NCI-H510A treated with DMSO at 0.1 percent for 48 hours (cell line): ENCODE measurements at regions not wholly inside any gene's neighbourhood (a gene's known extent, or its start where the extent isn't known, plus 50 kb on each side); places are given as distances from the start of the nearest gene placed in this dataset.

Experiments
- DNase-seq: peaks from one replicate; lab custom pipeline; 2025; lab: John Stamatoyannopoulos, UW

DNA sequence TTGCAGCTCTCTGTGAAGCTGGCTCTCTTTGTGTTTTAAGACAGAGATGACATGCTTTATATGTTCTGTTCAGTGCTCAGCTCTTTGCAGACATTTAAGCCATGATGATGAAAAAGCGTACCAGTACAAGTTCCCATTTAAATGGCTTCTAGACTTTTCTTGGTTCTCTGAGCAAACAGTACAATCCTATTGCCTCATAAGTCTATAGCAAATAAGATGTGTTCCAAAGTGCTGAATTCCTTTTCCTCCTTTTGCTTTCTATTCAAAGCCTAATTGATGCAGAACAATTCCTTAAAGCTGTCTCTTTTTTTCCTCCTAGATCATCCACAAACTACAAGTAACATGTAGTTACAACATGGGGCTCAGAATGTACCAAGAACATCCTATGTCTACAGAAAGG lies 168.8 kb upstream of the SPATS2L start:
- no peak for DNase-seq

DNA sequence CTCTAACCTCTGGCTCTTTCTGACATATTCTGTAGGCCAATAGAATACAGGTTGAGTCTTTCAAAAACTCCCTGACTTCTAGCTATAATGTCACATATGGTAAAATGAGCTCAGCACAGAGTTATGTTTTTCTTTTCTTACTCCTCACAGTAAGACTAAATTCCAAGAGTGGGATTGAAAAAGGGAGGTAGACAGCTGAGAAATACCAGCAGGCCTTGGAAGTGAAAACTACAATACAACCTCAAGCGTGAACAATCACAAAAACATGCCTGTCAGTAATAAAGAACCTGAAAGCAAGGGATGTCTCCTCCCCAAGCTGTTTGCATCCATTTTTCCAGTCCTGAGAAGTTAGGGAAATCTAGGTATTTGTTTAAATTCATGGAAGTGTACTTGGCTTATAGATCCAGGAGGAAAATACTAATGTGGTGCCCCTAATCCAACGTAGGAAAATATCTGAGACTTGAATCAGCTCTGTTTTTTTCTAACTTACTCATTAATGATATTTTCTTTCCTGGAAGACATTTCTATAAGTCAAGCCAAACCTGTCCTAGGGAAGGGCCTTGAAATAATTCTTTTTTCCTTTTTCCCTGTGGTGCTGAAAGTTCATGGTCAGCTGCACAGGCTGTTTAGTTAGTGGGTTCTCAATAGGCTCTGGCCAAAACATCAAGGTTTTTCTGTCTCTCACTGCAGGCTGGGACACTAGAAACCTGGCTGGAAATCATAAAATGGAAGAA lies 167.9 kb upstream of the SPATS2L start:
- DNase-seq, result no peak

DNA sequence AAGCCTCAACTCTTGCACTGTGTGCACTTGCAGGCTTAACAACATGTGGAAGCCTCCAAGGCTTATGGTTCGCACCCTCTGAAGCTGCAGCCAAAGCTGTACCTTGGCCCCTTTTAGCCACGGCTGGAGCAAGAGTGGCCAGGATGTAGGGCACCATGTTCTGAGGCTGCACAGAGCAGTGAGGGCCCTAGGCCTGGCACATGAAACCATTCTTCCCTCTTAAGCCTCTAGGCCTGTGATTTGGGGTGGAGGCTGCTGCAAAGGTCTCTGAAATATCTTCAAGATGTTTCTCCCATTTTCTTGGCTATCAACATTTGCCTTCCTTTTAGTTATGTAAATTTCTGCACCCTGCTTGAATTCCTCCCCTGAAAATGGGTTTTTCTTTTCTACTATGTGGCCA lies 161.9 kb upstream of the SPATS2L start:
- DNase-seq, result no peak

DNA sequence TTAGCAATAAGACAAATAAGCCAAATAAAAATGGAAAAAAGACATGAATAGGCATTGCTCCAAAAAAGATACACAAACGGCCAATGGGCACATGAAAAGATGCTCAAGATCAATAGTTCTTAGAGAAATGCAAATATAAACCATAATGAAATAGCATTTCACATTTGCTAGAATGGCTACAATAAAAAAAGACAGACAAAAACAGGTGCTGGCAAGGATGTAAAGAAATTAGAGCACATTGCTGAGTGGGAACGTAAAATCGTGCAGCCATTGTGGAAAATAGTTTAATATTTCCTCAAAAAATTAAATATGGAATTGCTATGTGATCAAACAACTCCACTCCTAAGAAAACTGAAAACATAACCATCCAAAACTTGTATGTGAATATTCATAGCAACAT lies 160.0 kb upstream of the SPATS2L start:
- no peak for DNase-seq

DNA sequence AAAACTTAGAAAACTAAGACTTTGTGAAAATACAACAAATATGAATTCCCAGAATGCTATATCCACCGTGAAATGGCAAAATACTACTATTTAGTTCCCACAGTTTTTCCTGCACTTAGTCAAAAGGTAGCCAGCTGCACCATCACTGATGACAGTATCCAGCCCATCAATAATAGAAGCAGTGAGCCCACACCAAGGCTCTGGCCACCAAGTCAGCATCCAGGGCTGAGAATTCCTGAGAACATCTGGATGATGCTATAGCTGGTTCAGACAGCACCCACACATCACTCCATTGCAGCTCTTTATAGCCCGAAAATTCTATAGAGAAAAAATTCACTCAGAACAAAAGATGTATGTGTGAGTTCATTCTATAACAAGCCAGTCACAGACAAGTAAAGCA lies 159.1 kb upstream of the SPATS2L start:
- DNase-seq, result no peak

DNA sequence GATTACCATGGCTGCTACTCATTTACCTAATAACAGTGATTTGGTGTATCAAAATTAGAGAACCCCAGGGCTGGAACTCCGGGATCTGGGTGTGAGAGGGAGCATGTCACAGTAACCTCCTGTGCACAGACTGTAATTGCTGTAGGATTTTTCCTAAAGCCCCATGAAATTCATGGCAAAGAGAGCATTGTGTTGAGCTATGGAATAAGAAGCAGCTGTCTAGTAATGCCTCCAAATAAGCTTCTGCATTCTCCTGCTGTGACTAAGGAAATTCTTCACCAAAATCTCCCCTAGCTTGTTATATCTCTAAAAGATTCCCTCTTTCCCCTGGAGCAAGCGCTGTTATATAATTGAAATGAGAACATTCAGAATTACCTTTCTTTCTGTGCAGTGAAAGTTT lies 158.1 kb upstream of the SPATS2L start:
- DNase-seq, result no peak

DNA sequence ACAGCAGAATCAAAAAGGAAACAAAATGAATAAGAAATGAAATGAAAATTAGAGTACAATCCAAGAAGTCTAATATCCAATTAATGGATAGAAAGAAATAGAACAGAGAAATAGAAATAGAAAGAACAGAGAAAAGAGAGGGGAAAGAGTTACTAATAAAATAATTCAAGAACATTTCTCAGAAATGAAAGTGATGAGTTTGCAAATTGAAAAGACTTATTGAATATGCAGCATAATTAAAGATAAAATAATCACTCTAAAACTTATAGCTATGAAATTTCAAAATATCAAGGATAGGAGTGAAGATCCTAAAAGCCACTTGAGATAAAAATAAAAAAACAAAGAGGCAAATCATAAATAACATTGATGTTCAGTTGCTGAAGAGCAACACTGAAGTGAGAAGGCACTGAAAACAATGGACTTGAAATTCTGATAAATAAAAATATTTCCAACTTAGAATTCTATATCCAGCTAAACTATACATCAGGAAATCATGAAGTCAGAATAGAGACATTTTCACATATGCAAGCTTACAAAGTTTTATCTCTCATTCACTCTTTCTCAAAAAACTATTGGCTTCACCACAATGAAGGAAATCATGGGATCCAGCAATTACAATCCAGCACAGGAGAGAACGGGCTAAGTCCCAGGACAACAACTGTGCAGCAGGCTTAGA lies 155.9 kb upstream of the SPATS2L start:
- no peak for DNase-seq

DNA sequence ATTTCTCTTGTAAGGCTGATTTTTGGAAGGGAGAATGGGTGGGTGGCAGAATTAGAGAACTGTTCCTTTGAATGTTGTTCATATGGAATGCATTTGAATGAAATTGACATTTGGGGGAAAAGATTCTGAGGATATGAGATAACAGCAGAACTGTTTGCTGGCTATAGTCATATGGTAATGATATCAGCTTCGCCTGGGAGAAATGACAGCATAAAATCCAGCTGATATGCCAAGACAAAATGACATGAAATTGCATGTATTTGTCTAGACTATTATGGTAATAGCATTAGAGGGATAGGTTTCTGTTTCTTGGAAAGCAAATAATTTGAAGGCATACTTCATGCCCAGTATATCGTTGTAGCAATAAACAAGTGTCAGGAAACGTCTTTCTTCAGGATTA lies 150.8 kb upstream of the SPATS2L start:
- DNase-seq, result no peak

DNA sequence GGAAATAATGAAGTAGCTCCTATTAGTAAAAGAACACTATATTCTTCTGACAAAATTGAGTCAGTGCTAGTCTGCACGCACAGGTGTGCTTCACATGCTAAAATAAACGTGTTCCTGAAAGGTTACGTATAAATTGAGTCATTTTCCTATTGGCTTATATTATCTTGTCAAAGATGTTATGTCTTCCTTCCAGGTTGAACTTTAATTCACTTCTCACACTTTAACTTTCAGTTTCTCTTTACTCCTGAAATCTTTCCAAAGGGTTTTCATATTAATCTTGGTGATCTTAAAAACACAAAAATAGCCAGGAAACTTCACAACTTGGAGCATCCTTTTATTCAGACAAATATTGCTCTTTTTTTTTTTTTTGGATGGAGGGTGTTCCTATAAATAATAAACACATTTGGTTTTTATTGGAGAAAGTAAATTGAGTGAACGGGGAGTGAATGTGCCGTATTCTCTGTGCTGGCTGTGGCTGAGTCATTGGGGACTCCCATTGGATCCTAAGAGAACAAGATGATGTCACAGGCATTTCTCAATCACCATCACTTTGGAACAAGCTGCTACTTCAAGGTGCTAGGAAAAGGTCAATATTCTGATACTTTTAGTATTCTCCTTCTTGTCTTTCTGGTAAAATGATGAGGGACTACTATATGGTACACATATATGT lies 150.2 kb upstream of the SPATS2L start:
- no peak for DNase-seq

DNA sequence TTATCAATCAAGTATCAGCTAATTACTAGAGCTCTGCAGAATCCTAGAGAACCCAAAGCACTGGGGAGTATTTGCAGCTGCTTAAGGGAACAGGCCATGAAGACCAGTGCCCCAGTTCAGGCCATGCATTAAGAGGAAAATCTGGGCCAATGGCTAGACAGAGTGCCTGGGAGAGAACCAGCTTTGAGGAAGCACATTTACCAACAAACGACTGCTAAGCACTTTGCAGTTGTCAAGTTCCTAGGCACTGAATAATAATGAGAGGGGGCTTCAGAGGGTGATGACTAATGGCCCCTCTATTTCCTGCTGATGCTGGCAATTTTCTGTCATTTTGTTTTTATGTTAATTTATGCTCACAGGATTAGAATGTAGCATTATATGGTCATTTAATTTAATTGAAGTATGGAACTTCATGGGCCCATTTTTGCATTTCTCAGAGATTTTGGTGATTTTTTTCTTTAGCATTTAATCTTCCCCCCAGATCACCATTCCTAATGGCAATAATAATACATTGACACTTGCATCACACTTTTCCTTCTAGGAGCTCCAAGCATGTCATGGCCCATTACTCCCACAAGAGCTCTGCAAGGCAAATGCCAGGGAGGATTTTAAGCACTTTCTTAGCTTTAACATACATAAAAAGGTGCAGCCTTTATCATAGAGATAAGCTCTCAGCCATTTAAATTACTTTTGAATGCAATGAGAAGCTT lies 147.7 kb upstream of the SPATS2L start:
- DNase-seq, result no peak

DNA sequence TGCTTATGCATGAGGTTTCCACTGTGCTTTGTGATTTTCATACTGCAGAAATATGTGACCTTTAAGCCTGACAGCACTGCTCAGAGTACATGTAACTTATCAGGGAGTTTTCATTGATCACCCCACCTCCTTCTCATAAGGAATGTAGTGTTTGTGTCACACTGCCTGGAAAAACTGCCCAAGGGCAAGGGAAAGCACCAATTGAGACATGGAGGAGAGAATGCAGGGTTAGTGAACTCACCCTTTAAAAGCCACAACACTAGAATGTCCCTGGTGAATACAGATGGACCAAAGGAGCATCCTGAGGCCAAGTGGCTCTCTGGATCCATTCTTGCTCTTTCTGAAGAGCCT lies 147.2 kb upstream of the SPATS2L start:
- no peak for DNase-seq

DNA sequence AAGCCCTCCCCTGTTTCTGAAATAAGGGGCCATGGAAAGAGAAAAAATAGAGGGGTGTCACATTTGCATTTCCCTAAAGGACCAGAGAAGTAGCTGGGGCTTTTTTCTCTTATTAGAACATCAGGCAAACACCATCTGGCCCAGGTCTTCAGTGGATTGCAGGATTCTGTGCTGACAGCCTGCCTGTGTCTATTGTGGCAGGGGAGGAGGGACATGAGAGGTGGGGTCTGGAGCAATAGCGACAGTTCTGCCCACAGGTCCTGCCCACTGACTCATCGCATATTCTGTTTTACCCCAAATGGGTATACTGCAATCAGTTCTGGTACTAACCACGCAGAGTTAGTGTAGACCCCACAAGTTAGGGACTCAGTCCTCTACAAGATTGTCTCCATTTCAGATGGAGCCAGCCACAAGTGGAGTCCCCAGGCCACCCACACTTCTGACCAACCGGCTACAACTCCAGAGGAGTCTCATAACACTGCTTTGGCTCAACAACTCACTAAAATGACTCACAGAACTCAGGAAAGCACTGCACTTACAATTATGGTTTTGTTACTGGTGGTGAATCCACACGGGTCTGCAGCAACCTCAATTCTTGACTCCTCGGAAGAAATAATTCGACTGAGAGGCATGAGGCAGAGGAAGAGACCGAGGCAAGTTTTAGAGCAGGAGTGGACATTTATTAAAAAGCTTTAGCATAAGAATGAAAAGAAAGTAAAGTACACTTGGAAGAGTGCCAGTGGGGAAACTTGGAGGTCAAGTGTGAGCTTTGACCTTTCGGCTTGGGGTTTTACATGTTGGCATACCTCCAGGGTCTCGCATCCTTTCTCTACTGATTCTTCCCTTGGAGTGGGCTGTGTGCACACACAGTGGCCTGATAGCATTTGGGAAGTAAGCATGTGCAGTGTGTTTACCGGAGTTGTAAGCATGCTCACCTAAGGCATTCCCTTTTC lies 146.4 kb upstream of the SPATS2L start:
- DNase-seq, result no peak

DNA sequence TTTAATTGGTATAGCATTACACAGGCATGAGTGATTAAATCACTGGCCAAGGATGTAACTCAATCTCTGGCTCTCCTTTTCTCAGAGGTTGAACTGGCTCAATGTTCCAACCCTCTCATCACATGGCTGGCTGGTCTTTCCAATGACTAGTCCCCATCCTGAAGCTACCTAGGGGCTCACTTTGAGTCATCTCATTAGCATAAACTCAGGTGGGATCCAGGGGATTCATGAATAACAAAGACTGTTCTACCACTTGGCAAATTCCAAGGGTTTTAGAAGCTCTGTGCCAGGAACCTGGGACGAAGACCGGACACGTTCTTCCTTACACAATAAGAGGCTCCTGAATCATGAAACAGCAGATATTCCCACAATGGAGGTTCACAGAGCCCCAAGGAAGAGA lies 145.0 kb upstream of the SPATS2L start:
- DNase-seq, result no peak

DNA sequence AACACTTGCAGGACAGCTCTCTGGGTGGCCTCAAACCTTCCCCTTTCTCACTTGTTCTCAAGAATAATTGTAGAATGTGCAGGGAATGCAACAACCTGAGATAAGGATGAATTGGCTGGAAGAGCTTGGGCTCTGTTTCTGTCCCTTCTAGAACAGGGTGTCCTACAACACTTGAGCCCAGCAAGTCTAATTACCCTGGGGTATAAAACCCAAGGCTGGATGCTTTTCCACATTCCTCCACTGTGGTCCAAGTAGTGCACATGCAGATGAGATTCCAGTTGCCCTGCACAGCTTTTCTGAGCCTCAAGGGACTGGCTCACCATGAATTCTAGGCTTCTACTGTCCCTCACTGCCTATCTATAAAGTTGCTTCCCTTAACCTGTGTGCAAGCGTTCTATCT lies 140.8 kb upstream of the SPATS2L start:
- DNase-seq, result no peak

DNA sequence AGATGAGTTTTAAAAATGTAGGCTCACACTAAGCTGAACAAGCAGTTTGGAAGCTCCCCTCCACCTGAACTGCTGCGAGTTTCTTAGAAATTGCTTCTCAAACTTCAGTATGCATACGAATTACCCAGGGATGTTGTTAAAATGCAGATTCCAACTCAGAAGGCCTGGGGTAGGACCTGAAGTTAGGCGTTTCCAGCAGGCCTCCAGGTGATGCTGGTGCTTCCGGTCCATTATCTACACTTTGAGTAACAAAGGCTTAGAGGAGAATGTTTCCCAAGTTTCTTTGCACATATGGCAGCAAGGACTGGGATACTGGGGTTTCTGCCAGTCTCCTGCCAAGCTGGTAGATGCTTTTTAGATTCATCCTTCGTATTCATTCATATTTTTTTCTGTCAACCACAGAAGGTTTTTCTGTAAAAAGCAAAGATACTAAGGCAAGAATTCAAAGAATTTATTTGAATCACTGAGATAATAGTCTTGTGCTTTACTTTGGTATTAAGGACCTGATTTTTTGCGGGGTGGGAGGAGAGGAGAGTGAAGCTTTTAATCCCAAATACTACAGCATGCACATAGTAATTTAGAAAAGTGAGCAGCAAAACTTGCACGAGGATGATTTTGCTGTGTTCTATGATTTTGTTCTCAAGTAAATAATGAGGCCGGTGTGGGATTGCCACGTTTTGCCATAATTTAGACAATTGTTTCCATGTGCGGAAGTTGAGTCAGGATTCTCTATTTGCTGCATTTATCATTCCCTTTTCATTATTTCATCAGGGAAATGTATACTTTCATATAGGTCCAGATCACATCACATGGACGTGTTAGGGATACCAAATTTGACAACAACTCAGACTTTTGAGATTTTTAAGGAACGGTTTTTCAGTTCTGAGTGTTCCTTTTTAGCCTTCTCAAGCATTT lies 137.6 kb upstream of the SPATS2L start:
- no peak for DNase-seq

DNA sequence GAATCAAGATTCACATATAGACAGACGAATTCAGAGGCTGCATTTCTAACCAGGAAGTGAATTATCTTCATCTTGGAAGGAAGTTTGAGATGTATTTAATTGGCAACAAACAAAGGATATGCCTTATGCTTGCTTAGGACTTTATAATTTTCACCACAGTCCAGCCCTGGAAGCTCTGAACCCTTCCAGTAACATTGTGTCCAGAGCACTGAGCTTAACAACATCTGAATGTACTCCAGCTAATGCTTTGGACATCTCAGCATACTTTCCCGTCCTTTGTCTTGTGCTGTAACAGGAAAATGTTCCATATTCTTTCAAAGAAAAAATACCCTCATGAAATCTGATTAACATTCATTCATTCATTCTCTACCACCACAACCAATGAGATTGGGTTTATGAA lies 136.3 kb upstream of the SPATS2L start:
- DNase-seq, result no peak

DNA sequence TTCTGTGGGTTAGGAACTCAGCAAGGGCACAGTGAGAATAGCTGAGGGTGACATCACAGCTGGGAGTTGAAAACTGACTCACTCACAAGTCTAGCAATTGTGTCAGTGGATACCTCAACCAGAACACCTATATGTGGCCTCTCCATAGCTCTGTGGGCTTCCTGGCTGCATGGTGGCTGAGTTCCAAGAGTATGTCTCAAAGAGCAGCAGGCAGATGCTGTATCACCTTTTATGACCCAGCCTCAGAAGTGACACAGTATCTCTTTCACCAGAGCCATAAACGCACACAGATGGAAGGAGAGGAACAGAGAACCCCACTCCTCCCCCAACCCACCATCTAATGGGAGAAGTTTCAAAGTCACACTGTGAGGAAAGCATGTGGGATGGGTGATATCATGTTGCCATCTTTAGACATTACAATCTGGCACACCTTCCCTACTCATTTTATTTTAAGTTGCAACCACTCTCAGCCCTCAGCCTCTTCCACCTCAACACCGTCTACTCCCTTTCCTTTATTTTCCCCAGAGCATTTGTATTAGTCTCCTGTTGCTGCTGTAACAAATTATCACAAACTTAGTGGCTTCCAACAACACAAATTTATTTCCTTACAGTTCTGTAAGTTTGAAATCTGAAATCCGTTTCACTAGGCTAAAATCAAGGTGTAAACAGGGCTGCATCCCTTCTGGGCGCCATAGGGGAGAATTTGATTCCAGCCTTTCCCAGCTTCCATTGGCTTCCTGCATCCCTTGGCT lies 134.6 kb upstream of the SPATS2L start:
- no peak for DNase-seq

DNA sequence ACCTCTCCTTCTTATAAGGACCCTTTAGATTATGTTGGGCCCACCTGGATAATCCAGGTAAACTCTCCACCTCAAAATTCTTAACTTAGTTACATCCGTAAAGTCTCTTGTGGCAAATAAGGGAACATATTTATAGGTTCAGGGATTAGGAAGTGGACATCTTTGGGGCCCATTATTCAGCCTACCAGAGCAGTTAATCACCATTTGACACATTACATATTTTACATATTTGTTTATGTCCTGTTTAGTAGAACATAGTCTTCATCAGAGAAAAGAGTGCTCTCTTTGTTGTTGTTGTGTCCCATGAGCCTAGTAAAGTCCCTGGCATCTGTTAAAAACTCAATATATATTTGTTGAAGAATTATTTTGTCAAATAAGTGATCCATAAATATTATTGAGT lies 134.0 kb upstream of the SPATS2L start:
- DNase-seq, result no peak

DNA sequence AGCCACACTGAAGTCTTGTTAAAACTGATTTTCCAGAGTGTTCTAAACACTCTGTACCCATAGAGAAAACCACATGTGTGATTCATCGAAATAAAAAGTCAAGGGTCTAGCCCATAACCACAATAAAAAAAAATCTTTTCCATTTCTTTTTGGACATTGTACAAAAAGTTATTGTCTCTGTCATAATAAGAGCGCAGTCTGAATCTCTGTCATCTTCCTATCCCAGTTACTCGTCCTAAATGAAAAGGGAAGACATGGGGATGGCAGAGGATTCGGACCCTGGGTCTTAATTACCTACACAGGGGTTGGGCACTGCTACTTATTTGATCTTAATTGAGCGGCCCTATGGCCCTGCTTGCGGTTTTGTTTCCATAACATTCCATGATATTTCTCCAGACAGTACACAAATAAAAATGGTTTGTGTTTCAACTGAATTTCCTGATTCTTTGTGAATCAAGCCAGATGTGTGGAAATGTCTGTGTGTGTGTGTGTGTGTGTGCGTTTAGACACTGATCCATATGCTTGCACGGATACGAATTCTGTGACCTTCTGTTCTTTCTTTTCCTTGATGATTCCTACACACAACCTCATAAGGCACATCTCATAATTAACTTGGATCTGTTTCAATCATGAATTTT lies 133.4 kb upstream of the SPATS2L start:
- DNase-seq, result no peak
